HG03571 (cell line): ENCODE measurements at regions not wholly inside any gene's neighbourhood (a gene's known extent, or its start where the extent isn't known, plus 50 kb on each side); places are given as distances from the start of the nearest gene placed in this dataset.
"Not testable (repeated sequence)": the region's sequence is repeated elsewhere in the genome, so short reads cannot be mapped to it uniquely, and the experiment has no call there.

Experiments
- ATAC-seq: cut with Tn5 transposase; IDR thresholded peaks from one replicate; pipeline ENCODE4 v1.9.1; 2021; ENCODE audit not compliant: unreplicated experiment

GRCh38 chr11:26896719-26897118, 97.2 kb upstream of the FIBIN start:
- no peak for ATAC-seq

GRCh38 chr11:26898799-26899198, 95.1 kb upstream of the FIBIN start:
- ATAC-seq = no peak

- ATAC-seq = no peak
Observed at GRCh38 chr11:26901162-26901561, 92.8 kb upstream of the FIBIN start.

DNA sequence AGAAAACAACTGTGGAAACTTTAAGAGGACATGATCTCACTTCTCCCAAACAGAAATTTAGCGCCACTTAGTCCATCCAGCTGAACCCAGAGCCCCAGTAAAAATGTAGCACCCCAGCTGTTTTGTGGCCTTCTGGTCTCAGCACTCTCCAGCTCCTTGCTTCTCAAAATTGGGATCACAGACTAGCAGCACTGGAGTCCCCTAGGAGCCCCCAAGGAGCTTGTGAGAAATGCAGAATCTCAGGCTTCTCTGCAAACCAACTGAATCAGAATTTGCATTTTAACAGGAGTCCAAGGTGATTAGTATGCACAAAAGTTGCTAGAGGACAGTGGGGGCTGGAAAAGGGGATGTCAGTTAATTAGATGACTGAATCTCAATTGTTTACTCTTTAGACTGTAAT, 89.8 kb upstream of the FIBIN start:
- ATAC-seq = no peak

DNA sequence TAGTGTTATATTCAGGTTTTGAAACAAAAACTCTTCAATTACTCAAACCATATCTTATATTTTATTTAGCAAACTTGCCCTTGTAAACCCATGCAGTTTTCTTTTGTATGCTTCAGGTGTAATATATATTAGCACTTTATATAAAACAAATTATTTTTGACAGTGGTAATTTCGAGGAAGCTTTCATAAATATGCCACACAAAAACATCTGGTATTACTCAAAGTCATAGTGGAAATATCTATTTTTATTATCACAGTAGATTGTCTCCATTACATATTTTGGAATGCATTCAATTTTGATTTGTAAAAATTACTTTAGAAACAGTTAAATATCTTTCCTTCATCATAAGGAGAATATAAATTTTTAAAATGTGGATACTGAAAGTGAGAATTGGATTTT, 89.1 kb upstream of the FIBIN start:
- no peak for ATAC-seq

GRCh38 chr11:26905368-26905767, 88.5 kb upstream of the FIBIN start:
- ATAC-seq = no peak

- no peak for ATAC-seq
Observed at GRCh38 chr11:26909515-26909914, 84.4 kb upstream of the FIBIN start.

DNA sequence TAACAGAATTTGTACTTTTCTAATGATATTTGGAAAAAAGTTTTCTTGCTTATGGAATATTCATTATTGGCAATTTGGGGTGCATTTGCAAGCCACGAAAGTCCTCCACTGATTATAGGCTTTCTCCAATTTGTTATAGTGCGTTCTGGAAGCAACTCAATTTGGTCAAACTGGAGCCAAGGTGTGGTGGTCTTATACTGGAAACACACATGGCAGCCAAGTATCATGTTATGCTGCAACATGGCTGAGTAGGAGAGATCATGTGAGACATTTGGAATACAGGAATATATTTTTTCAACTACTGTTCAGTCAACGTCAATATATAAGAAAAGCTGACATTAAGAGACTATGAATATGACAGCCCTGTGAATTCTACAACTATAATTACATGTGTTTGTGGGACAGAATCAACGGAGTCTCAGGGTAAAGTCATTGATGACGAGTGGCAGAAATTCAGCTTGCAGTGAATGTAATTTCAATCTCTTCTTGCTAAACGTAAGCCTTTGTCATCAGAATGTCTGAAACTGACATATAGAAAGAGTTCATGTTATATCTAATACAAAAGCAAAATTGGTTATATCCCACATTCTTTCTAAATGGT, 83.8 kb upstream of the FIBIN start:
- no peak for ATAC-seq

GRCh38 chr11:26914968-26915367, 78.9 kb upstream of the FIBIN start:
- ATAC-seq = peak; percentile 54

DNA sequence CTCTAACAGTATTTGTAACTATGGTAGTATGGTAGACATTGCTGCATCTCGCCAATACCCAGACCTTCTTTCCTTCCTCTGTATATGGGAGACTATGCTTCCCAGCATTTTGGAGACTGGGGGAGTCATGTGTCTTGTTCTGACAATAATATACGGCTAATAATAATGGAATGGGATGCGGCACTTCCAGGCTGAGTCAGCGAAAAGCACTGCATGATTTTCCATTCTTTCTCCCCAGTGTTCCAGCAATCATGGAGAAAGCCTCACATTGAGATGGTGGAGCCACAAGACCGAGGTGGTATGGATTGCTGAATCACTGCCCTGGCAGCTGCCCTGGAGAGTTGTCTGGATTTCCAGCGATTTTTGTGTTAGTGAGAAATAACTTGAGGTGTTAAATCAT, 77.1 kb upstream of the FIBIN start:
- no peak for ATAC-seq

- no peak for ATAC-seq
Observed at GRCh38 chr11:26928582-26928981, 65.3 kb upstream of the FIBIN start.

DNA sequence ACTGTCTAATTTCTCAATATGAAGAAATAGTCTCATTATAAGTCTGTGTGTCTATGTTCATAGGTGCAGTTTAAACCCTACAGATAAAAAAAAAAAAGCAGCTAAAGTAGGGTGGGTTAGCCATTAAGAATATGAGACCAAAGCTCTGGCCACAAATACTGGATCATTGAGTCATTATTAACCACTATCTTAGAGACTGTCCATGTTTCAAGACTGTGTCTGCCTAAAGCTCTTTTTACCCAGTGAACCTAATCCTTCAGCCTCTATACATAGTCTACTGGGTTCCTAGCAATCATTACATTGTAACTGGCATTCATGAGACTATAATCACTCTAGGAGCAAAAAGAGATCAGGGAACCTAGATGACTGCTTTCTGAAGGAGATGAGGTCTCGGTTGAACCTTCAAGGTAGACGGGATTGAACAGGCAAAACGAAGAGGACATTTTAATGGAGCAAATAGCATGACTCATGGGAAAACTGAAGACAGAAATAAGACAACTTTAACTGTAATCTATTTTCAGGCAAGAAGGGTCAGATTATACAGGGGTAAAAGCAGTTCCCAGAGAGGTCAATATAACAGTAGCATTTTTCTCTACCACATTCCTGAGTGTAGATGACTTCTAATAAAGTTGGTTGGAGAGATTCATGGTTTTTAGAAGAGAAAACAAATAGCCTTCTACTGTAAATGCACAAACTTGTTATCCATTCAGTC, 64.0 kb upstream of the FIBIN start:
- ATAC-seq = no peak

DNA sequence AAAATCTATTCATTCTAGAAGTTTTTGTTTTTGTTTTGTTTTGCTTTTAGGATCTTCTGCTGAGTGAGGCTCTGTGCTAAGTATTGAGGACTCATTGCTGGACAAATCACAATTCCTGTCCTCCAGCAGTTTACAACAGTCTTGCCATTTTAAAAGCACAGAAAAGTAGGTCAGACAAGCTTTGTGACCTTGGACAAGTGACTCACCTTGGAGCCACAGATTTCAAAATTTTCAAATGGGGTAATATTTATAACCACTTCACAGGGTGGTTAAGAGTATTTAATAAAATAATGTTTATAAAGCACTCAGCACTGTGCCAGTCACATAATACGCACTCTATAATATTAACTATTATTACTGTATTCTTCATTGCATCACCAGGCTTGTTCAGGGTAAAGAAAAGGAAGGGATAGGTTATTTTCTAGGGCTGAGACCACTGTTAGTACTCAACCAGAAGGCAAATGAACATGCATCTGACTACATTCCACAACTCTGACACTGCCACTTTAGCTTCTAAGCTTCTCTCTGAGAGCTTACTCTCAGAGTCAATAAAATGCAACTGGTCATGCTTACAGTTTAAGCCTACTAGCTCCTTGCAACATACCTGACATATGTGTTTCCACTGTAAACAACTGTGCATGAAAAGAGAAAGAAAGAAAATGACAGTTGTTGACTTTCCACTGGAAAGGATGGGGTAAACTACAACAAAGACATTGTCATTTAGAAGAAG, 63.2 kb upstream of the FIBIN start:
- no peak for ATAC-seq

DNA sequence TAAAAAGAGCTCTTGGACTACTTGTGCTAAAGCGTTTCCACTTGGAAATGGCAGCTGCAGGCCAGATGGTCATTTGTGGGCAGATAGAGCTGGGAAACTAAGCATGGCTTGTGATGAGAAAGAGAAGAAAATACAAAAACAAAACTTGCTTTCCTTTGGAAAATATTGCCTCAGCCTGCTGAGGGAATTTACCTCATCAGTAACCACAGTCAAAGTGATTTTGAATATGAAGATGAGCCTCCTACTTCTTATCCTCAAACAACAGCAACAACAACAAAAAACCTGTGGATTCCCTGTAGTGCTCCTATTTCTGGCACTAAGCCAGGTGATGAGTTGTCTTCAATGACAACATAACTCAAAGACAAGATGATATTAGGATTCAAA, 62.7 kb upstream of the FIBIN start:
- no peak for ATAC-seq

DNA sequence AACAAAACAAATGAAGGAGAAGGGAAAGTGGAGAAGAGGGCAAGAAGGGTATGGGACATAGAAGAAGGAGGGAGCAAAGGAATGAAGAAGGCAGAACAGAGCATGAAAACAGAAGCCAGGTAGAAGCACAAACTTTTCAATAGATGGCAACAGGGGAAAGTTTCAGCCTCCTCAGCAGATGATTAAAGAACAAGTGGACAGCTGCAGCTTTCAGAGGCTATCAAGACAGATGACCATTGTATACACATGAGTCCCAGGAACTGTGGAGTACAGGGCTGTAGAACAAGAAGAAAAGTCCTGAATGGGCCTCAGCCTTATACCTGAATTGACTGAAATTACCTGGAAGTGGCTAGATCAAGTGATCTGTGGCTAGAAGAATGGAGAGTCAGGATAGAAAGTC, 62.0 kb upstream of the FIBIN start:
- ATAC-seq = no peak

- no peak for ATAC-seq
Observed at GRCh38 chr11:26936109-26936508, 57.8 kb upstream of the FIBIN start.

GRCh38 chr11:26937386-26937785, 56.5 kb upstream of the FIBIN start:
- ATAC-seq = no peak

DNA sequence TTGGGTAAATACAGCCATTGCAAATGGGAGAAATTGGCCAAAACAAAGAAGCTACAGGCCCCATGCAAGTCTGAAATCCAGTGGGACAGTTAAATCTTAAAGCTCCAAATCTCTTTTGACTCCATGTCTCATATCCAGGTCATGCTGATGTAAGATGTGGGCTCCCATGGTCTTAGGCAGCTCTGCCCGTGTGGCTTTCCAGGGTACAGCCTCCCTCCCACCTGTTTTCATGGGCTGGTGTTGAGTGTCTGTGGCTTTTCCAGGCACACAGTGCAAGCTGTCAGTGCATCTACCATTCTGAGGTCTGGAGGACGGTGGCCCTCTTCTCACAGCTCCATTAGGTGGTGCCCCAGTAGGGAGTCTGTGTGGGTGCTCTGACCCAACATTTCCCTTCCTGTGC, 53.4 kb upstream of the FIBIN start:
- not testable (repeated sequence) for ATAC-seq

- ATAC-seq = no peak
Observed at GRCh38 chr11:26942356-26942755, 51.6 kb upstream of the FIBIN start.

- ATAC-seq = no peak
Observed at GRCh38 chr11:26943636-26944035, 50.3 kb upstream of the FIBIN start.
